Natural killer cell (primary cell): ENCODE measurements at regions not wholly inside any gene's neighbourhood (a gene's known extent, or its start where the extent isn't known, plus 50 kb on each side); places are given as distances from the start of the nearest gene placed in this dataset.

ENCODE experiments used
- ATAC-seq, 3 donors: fragments of 150-1000 bp in 2 of 3; fragments of 200-7000 bp in 1 of 3; cut with Tn5 transposase; 1 replicate in 1 of 3; 2 replicates in 2 of 3; pipeline ENCODE4 v1.10.0; 2021; ENCODE audit warnings: mild to moderate bottlenecking in 2 of 3, moderate library complexity in 2 of 3
- DNase-seq, 2 donors: peaks; one replicate each; pipeline versions ENCODE4 v3.0.0 to v3.0.0-alpha.2; 2013 to 2021; ENCODE audit warnings: mixed read lengths in 1 of 2
- H3K27ac ChIP-seq: one replicate; pipeline ENCODE4 v1.5.1; 2013; ENCODE audit warnings: mild to moderate bottlenecking, low read length
- H3K27me3 ChIP-seq: one replicate; pipeline ENCODE4 v1.6.1; 2013; ENCODE audit warnings: low read length; ENCODE audit not compliant: control insufficient read depth, insufficient read depth
- H3K36me3 ChIP-seq: one replicate; pipeline ENCODE4 v1.6.1; 2013; ENCODE audit warnings: low read length; ENCODE audit not compliant: control insufficient read depth, insufficient read depth
- H3K4me1 ChIP-seq: one replicate; pipeline ENCODE4 v1.6.1; 2013; ENCODE audit warnings: low read length; ENCODE audit not compliant: control insufficient read depth, insufficient read depth
- H3K4me3 ChIP-seq: one replicate; pipeline ENCODE4 v1.5.1; 2013; ENCODE audit warnings: low read length
- H3K9me3 ChIP-seq: one replicate; pipeline ENCODE4 v1.6.1; 2013; ENCODE audit warnings: low read length; ENCODE audit not compliant: control insufficient read depth, insufficient read depth
- H3K27ac Mint-ChIP-seq, 2 donors: one replicate each; pipeline ENCODE4 v1.8.0; 2022; ENCODE audit warnings: mild to moderate bottlenecking in 2 of 2, mixed read lengths in 2 of 2, moderate library complexity in 1 of 2
- H3K27me3 Mint-ChIP-seq, 2 donors: one replicate each; pipeline ENCODE4 v1.8.0; 2022; ENCODE audit warnings: low read depth in 2 of 2, mixed read lengths in 2 of 2
- H3K36me3 Mint-ChIP-seq: one replicate; pipeline ENCODE4 v1.8.0; 2022; ENCODE audit warnings: mixed read lengths
- H3K4me1 Mint-ChIP-seq, 2 donors: one replicate each; pipeline ENCODE4 v1.8.0; 2022; ENCODE audit warnings: mixed read lengths in 2 of 2
- H3K4me3 Mint-ChIP-seq: one replicate; pipeline ENCODE4 v1.8.0; 2022; ENCODE audit warnings: mild to moderate bottlenecking, moderate library complexity, mixed read lengths
- H3K9me3 Mint-ChIP-seq, 2 donors: one replicate each; pipeline ENCODE4 v1.8.0; 2022; ENCODE audit warnings: mixed read lengths in 2 of 2
- WGBS: methylation state at CpG from one replicate; pipeline ENCODE4 v1.1.7; 2013; ENCODE audit warnings: missing lambda C conversion rate; ENCODE audit not compliant: insufficient coverage; 5-methylcytosine and 5-hydroxymethylcytosine counted together
- intact Hi-C: fragments of 100-400 bp; cut with micrococcal nuclease; formaldehyde crosslinking; loops from one replicate; pipeline ENCODE4 v1.14.2; 2022
- TF ChIP-seq, protein P1 (sequence below): fragments of 200-600 bp; IDR thresholded peaks from one replicate; pipeline ENCODE4 v1.8.0; 2022; ENCODE audit warnings: antibody characterized with exemption

DNA sequence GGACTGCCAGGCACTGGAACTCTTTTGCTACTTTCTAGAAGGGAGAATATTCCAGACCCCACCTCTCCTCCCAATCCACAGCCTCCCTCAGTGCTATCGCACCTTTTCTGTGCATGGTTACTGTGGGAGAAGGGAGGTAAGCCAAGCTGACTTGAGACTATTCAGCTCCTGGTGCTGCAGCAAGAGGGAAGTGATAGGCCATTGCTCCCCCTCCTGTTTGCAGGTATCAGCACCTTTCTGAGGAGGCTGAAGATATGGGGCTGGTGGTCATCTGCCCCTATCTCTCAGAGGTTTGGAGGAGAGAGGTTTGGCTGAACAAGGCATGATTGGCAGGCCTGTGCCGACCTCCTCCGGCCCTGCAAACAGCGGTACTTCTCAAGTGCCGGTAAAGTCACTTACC lies 103.3 kb upstream of the GATB start:
- no peak overlapping the region for H3K27ac Mint-ChIP-seq
- no peaks in the 10 kb centered on the region for H3K4me1 Mint-ChIP-seq
- 67% methylated on average over 4 of the region's 5 CpGs for WGBS
- DNase-seq = no peak
- Histone ChIP-seq H3K9me3 (no peaks in the 10 kb centered on the region), H3K27me3 (no peaks in the 10 kb centered on the region), H3K36me3 (no peaks in the 10 kb centered on the region), H3K4me3 (no peak overlapping the region), H3K27ac (no peak overlapping the region), H3K4me1 (peaks cover 11% of the 10 kb centered on the region)
- intact Hi-C loops = no loop called here
- H3K36me3 Mint-ChIP-seq = no peaks in the 10 kb centered on the region
- TF ChIP-seq, protein P1, sequence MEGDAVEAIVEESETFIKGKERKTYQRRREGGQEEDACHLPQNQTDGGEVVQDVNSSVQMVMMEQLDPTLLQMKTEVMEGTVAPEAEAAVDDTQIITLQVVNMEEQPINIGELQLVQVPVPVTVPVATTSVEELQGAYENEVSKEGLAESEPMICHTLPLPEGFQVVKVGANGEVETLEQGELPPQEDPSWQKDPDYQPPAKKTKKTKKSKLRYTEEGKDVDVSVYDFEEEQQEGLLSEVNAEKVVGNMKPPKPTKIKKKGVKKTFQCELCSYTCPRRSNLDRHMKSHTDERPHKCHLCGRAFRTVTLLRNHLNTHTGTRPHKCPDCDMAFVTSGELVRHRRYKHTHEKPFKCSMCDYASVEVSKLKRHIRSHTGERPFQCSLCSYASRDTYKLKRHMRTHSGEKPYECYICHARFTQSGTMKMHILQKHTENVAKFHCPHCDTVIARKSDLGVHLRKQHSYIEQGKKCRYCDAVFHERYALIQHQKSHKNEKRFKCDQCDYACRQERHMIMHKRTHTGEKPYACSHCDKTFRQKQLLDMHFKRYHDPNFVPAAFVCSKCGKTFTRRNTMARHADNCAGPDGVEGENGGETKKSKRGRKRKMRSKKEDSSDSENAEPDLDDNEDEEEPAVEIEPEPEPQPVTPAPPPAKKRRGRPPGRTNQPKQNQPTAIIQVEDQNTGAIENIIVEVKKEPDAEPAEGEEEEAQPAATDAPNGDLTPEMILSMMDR = no peak
- peaks cover 13 to 38% of the 10 kb centered on the region in 2 donors for H3K27me3 Mint-ChIP-seq
- H3K4me3 Mint-ChIP-seq = no peak overlapping the region
- no peaks in the 10 kb centered on the region for H3K9me3 Mint-ChIP-seq
- ATAC-seq = no peak

DNA sequence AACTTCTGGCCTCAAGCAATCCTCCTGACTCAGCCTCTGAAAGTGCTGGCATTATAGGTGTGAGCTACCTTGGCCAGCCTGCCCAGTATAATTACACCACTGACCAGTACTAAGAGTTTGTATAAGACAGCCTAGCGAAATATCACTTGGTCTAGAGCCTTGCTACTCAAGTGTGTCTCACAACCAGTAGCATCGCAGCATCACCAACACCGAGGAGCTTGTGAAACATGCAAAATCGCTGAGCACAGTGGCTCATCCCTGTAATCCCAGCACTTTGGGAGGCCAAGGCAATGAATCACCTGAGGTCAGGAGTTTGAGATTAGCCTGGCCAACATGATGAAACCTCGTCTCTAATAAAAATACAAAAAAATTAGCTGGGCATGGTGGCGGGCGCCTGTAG lies 102.0 kb upstream of the GATB start:
- Histone ChIP-seq H3K4me1 (peaks cover 11% of the 10 kb centered on the region), H3K9me3 (no peaks in the 10 kb centered on the region), H3K27ac (no peak overlapping the region), H3K27me3 (no peaks in the 10 kb centered on the region), H3K36me3 (no peaks in the 10 kb centered on the region), H3K4me3 (no peak overlapping the region)
- intact Hi-C loops = no loop called here
- DNase-seq = no peak
- Mint-ChIP-seq H3K36me3 (no peaks in the 10 kb centered on the region), H3K4me3 (no peak overlapping the region), H3K4me1 (no peaks in the 10 kb centered on the region), H3K9me3 (no peaks in the 10 kb centered on the region), H3K27ac (no peak overlapping the region), H3K27me3 (peaks cover 20 to 51% of the 10 kb centered on the region in 2 donors)
- TF ChIP-seq, protein P1 = no peak
- ATAC-seq = no peak
- 77% methylated on average over 7 of the region's 7 CpGs for WGBS

DNA sequence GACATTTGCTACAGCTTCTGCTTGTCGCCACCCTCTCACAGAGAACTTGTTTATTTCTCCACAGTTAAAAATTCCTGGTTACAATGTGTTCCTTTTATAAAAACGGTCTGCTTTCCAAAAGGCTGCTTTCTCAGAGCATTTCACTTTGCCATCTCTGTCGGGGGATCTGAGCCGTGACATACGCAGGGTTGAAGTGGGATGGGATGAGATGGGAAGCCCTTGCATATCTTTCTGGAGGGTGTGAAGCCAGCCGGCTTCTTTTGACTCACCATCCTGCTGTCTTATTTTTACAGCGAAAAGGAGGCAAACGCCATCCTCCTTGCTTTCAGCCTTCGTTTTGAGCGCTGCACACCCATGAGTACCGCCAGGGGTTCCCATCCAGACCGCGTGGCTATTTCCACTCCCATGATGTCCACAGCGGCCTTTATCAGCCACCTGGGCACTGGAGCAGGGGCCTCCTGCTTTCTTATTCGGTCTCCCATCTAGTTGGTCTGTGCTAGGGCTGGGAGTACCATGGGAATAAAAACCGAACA lies 99.8 kb upstream of the GATB start:
- peaks cover 25 to 47% of the 10 kb centered on the region in 2 donors for H3K27me3 Mint-ChIP-seq
- intact Hi-C loops = no loop called here
- DNase-seq = no peak
- no peaks in the 10 kb centered on the region for H3K27me3 ChIP-seq
- H3K9me3 ChIP-seq = no peaks in the 10 kb centered on the region
- no peak for ATAC-seq
- no peaks in the 10 kb centered on the region for H3K9me3 Mint-ChIP-seq
- H3K4me1 Mint-ChIP-seq = no peaks in the 10 kb centered on the region
- no peaks in the 10 kb centered on the region for H3K36me3 ChIP-seq
- WGBS = 90% methylated on average over 16 of the region's 16 CpGs
- no peak overlapping the region for H3K4me3 ChIP-seq
- no peaks in the 10 kb centered on the region for H3K36me3 Mint-ChIP-seq
- no peak overlapping the region for H3K4me3 Mint-ChIP-seq
- H3K27ac Mint-ChIP-seq = no peak overlapping the region
- TF ChIP-seq, protein P1 = no peak
- H3K27ac ChIP-seq = no peak overlapping the region
- peaks cover 6% of the 10 kb centered on the region for H3K4me1 ChIP-seq

DNA sequence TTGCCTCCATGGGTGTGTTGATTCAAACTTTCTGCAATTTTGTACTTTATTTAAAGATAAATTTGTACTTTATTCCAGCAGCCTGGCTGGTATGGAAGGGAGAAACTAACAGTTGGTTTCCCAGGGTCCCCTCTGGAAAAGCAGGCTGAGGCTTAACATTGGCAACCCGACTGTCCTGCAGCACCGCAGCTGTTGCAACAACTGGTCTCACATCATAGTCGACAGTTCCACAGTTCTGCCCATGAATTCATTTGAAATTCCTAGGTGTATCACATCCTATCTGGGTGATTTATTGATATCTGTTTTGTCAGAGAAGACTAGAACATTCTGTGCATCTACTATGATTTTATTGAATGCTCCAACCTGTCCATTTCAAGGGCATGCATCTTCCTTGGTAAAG lies 98.8 kb upstream of the GATB start:
- 96% methylated on average over 3 of the region's 3 CpGs for WGBS
- peaks cover 20 to 48% of the 10 kb centered on the region in 2 donors for H3K27me3 Mint-ChIP-seq

More for the DNA sequence above, 98.8 kb upstream of the GATB start:
- intact Hi-C loops = no loop called here
- Mint-ChIP-seq H3K36me3 (no peaks in the 10 kb centered on the region), H3K4me3 (no peak overlapping the region), H3K4me1 (no peaks in the 10 kb centered on the region), H3K9me3 (no peaks in the 10 kb centered on the region), H3K27ac (no peak overlapping the region)
- Histone ChIP-seq H3K9me3 (no peaks in the 10 kb centered on the region), H3K27me3 (no peaks in the 10 kb centered on the region), H3K4me3 (no peak overlapping the region), H3K36me3 (no peaks in the 10 kb centered on the region), H3K4me1 (peaks cover 2% of the 10 kb centered on the region), H3K27ac (no peak overlapping the region)
- TF ChIP-seq, protein P1 = no peak
- no peak for DNase-seq
- no peak for ATAC-seq
